ENCODE measurements at regions not wholly inside any gene's neighbourhood (a gene's known extent, or its start where the extent isn't known, plus 50 kb on each side); places are given as distances from the start of the nearest gene placed in this dataset.
"Not testable (repeated sequence)": the region's sequence is repeated elsewhere in the genome, so short reads cannot be mapped to it uniquely, and the experiment has no call there.

DNA sequence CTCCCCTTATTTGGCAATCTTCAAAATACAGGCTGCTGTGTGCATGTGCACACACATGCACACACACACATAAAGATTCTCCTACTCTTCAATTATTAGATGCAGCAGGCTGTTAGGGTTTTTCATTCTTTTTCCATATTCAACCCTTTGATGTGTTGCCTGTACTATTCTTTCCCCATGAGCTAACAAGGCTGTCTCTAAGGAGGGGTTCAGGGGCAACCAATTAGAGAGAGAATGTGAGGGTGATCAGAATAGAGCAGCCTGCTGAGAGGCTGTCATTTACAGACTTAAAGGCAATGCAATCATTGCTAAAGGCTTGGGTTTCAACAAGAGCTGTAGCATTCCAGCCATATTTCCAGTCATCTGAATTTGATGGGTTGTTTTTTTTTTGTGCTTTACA lies 467.4 kb upstream of the ID4 start:
- DNase-seq (ENCODE audit: low spot score) (no peak), FAIRE-seq (no peak)

DNA sequence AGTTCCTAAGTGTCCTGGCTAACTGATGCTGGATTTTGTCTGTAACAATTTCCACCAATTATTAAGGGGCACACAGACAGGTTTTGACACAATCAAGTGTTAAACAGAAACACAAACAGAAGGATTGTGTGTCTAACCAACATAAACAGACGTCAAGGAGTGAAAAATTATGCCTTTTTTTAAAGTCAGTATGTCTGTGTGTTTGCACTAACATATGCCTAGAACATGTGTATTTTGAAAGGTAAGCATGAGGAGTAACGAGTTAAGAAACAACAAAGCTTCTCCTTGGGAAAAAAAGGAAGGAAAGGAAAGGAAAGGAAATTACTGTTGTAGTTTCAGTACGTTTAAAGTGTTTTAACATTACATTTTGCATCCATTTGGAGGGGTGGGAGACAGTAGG lies 466.3 kb upstream of the ID4 start:
- DNase-seq (ENCODE audit: low spot score) (no peak), FAIRE-seq (no peak)

DNA sequence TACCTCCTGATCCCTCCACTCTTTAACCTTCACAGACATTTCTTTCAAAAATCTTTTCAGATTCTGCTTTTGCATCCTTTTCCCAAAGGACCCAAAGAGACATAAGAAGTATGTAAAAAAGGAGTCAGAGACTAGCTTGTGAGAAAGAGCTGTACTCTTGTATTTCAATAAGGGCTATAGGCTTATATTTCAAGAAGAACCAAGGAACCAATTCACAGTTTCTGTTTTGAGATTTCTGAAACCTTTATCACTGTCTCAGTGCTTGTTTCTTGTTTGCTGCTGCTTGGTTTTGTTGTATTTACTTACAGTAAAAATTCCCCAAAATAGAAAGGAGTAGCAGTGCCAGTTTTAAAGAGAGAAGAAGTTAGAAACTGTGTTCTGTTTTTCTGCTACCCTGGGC lies 461.6 kb upstream of the ID4 start:
- FAIRE-seq (no peak), DNase-seq (ENCODE audit: low spot score) (no peak)

DNA sequence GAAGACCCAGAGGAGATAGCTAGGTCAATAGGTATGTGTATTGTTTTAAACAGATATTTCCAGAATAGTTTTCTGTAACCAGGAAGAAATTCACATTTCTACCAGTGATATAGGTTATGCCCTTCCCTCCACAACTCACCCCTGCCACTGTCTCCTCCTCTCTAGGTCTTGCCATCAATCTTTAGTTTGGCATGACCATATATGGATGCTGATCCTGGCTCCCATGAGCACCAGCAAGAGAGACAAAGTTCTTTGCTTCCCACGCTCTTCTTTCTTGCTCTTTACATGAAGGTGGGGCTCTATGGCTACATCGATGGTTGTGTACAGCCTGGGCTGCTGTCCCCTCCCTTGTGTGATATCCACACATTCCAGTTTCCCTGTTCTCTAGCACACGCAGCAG lies 459.4 kb upstream of the ID4 start:
- no peak for FAIRE-seq
- DNase-seq (ENCODE audit: low spot score) = no peak

DNA sequence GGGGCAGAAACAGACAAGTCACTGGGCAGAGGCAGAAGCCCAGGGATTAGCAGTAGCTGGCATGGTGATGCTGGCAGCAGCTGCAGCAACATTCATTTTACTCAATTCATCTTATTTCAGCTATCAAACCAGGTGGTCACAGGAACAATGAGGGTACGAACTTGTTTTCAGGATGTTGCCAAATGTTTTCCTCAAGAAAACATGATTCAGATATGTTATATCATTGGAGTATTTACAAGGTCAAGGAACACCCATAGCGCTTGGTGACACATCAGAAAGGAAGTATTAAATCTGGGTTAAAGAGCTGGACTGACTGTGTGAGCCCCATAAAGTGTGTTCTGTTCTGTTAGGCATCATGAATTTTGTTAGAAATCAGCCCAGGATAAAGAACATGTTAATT lies 456.9 kb upstream of the ID4 start:
- no peak for FAIRE-seq

DNA sequence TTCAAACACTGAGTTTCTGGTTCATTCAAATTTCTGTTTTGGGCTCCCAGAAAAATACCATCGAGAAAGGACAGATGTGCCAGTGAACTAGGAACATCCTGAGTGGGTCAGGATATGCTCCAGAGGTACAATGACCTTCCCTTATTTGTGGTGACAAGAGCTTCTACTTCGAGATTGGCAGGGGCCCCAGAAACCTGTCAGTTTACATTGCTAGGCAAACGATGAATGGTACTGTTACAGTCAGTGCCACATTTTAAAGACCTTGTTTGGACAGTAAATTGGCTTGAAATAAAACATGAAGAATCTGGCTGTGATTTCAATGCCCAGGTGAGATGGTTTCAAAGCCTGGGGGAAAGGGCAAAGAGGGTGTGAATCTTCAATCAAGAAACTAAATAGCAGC lies 454.5 kb upstream of the ID4 start:
- FAIRE-seq (no peak), DNase-seq (ENCODE audit: low spot score) (no peak)

More for the DNA sequence above, 456.9 kb upstream of the ID4 start:
- DNase-seq (ENCODE audit: low spot score) = no peak

DNA sequence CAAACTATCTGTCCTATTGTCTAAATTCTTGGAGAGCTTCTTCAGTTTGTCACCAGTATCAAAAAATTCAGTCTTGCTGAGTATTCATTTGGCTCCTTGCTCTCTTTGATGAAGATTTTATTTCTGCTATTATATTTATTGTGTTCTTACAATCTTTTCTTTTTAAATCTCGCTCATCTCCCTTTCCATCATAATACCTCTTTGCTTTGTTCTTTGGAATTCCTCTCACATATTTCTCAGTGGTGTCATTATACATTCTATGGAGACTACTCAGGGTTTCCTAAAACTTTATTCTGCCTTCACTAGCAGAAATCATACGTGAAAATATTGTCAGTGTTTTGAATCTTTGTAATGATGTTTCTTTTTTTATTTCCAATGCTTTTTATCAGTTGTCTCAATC lies 445.2 kb upstream of the ID4 start:
- DNase-seq (ENCODE audit: low spot score) = no peak
- no peak for FAIRE-seq

DNA sequence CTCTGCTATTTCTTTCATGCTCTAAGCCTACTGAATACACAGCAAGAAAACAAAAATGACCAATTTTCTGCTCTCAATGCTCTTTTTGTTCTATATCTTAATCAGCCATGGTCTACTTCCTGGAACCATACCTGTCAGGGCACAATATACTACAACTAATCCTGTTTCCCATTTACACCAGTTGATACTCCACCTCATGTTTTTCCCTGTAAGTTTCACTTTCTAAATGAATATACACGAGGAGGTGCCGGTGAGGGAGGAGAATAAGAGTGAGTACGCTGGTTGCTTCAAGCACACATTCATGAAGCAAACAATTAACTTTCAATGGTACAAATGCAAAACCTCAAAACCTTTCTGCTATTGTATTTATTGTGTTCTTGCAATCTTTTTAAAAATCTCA lies 443.1 kb upstream of the ID4 start:
- FAIRE-seq (no peak), DNase-seq (ENCODE audit: low spot score) (no peak)

DNA sequence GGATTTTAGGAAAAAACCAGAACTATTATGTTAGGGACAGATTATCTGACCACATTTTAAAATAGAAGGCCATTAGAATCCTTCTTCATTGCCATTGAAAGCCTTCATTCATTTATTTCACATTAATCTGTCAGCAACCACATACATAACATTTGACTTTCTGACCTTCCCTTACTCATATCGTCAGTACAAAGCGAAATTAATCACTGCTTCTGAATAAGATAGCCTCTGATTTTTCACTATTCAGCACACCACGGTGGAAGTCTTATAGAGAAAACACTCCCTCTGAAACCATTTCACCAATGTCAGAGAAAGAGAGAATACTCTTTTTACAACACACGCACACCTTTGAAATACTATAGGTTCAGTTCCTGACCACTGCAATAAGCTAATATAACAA lies 442.5 kb upstream of the ID4 start:
- DNase-seq (ENCODE audit: low spot score) (no peak), FAIRE-seq (no peak)

DNA sequence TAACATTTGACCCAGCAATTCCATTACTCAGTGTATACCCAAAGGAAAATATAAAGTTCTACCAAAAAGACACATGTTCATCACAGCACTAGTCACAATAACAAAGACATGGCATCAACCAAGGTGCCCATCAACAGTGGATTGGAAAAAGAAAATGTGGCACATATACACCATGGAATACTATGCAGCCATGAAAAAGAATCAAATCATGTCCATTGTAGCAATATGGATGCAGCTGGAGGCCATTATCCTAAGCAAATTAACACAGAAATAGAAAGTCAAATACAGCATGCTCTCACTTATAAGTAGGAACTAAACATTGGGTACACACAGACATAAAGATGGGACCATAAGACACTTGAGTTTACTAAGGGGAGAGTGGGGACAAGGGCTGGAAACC lies 441.9 kb upstream of the ID4 start:
- DNase-seq (ENCODE audit: low spot score) = no peak
- no peak for FAIRE-seq

DNA sequence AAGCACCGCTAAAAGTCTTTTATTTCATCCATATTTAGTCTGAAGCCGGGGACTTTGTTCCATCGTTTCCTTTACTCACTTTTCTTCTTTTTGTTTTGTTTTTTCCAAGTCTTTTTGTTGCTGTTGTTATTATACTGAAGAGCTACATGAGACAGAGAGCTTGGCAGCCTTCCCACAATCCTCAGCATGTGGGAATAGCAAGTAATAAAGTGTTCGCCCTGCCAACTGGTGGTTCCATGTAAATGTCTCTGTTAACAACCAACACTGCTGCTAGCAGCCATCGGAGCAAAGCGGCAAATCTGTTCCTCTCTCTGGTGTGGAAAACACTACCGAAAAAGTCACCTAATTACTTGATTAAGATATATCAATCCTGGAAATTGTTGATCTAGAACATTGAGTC lies 437.8 kb upstream of the ID4 start:
- DNase-seq (ENCODE audit: low spot score) (no peak), FAIRE-seq (no peak)

DNA sequence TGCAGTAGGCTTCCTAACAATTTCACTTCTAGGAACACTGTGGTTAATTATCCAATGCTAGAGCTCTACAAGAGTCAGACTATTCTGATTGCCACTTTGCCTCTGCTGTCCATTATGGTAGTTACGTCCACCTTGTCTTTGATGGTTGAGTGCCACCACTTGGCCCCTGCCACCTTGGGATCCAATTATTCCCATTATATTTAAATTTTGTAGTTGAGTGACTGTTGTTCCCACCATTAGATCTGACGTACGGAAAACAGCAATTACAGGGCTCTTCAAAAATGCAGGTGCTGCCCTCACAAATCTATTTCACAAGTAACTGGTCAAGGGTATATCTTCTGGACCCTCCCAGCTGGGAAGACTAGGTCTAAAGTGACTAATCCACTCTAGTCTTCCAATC lies 432.3 kb upstream of the ID4 start:
- not testable (repeated sequence) for FAIRE-seq; DNase-seq (ENCODE audit: low spot score)

DNA sequence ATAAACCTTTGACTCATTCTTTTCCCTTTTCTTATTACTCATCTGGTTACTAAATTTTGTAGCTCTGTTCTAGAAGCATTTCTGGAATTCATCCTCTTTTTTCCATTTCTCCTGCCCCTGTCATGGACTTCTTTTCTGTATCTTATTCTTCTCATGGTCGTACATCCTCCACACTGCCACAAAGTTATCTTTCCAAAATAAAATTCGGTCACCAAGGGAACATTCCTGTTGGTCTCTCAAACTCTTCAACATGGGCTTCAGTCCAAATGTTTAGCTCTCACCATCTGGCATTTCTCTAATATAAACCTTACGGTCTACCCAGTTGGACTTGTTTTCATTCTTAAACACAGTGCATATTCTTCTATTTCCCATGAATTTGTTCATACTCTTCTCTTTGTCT lies 428.8 kb upstream of the ID4 start:
- DNase-seq (ENCODE audit: low spot score) = no peak
- no peak for FAIRE-seq

DNA sequence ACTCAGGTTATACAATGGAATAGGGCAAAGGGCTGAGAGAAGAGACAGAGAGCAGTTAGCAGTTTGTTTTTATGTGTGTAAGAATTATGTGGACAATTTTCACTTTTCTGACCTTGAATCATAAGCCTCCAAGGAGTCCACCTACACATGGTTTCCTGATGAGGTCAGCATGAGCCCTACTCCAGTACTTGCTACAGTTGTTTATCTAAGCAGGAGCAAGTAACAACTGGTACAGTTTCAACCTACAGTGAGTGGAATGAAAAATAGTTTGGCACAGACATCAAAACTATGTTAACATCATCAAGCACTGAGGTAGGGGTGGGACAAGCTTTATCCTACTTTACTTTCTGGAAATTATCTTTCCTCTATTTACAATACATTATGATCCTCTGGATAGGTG lies 426.7 kb upstream of the ID4 start:
- FAIRE-seq (no peak), DNase-seq (ENCODE audit: low spot score) (peak; percentile 64)

DNA sequence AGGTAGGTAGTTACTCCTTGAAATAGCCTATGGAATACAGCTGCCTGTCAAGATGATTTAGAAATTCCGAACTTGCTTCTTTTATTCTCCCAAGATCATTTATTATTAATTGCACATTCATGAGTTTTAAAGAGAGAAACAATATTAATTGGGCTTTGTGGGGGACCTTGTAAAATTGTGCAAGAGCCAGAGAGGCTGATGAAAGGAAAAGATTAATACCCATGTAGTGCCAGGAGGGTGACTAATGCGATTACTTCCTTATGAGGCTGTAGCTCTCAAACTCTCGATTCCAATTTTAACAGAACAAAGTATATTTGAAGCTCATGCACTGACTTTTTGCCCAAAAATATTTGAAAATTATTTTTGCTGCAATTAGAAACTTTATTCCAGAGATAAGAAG lies 423.8 kb upstream of the ID4 start:
- no peak for DNase-seq (ENCODE audit: low spot score)

DNA sequence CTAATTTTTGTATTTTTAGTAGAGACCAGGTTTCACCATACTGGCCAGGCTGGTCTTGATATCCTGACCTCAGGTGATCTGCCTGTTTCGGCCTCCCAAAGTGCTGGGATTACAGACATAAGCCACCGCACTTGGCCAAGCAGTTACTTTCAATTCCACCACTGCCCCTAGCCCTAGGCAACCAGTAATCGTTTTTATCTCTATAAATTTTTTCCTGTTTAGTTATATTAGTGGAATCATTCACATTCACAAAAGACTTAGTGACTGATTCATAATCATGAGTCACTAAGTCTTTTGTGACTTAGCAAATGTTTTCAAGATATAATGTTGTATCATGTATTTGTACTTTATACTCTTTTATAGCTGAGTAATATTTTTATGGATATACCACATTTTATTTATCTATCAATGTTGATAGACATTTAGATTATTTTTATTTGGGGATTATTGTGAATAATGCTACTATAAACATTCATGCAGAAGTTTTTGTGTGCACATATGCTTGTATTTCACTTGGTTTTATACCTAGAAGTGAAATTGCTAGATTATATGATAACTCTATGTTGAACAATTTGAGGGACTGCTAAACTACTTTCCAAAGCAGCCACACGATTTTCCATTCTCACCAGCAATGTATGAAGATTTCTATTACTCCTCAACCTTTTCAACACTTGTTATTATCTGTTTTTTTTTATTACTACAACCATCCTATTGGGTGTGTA lies 421.4 kb upstream of the ID4 start:
- DNase-seq (ENCODE audit: low spot score) (peak; percentile 70), FAIRE-seq (peak; percentile 86)

More for the DNA sequence above, 423.8 kb upstream of the ID4 start:
- FAIRE-seq = no peak

DNA sequence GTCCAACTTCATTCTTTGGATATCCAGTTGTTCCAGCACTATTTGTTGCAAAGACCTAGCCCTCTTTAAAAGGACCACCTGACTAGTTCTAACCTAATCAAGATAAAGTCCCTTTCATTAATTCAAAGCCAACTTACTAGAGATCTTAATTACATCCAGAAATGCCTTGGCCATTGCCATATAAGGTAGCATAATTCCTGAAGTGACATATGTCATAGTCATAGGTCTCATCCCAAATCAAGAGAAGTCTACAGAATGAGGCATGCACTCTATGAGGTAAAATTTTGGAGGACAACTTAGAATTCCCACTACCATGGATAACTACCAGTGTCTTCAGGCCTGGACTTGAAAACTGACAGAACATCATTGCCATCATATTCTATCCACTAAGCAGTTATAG lies 420.4 kb upstream of the ID4 start:
- FAIRE-seq (no peak), DNase-seq (ENCODE audit: low spot score) (no peak)

DNA sequence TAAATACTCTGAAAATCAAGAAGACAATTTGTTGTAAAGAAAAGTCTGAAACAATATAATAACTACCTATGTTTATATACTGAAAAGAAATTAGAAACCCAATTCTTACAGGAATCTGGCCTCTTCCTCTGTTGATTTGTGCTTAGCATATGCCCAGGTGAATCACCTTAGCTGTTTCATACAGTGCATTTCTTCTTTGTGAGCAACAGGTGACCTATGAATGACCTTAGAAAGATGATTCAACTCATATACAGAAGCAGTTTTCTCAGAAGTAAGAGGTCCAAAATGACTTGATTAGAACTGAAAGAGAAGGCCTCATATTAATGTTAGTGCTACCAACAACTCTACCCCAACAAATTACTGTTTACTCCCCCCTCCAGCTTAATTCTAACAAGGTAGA lies 419.5 kb upstream of the ID4 start:
- peak; percentile 78 for FAIRE-seq
- DNase-seq (ENCODE audit: low spot score) = peak; percentile 68

DNA sequence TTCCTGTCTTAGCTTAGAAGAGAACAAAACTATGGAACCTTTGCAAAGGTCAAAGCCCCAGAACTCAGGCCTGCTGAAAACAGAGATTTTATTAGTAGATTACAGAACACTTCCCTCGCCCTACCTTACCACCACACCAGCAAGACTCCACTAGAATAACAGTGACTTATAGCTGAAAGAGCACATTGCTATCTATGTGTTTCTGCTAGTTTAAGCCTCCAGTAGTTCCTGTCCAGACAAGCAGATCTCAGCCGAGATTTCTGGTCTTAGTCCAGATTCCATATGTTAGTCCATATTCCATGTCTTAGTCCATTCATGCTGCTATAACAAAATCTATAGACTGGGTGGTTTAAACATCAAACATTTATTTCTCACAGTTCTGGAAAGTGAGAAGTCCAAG lies 412.3 kb upstream of the ID4 start:
- FAIRE-seq (no peak), DNase-seq (ENCODE audit: low spot score) (no peak)

DNA sequence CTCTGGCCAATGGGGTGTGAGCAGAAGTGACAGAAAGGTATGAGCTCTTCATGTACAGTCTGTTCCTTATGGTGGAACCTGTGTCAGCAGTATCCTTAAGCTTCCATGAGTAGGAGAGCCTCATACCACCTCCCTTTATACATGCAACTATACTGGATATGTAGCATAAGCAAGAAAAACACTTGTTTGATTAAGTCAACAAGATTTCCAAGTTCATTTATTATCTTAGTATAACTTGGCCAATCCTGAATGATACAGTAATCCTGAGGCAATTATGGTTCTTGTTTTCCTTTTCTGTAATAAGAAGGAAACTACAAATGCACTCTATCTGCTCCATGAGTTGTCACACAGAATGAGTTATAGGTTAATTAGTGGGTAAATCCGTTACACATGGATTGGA lies 409.6 kb upstream of the ID4 start:
- no peak for DNase-seq (ENCODE audit: low spot score)
- no peak for FAIRE-seq

DNA sequence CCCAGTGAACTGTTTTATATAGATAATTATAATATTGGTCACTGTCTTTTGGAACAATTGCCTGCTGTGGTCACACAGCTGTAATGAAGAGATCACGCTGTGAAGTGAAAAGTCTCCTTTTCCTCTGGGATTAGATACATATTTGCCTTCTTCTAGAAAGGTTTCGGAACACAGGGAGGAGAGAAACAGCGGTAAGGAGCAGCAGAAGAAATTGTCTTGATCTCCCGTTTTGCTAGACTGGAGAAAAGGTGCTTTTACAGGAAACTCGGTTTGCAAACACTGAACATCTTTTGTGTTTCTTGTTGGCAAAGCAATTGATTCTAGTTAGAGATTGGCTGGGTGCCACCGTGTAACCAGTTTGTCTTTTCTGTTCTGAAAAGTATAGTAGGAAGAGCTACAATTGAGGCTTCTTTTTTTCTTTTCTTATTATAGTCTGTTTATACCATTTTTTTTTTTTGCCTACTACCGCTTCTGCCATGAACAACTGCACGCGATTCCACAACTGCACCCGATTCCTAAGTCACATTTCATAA lies 404.1 kb upstream of the ID4 start:
- DNase-seq (ENCODE audit: low spot score) = no peak
- FAIRE-seq = no peak

DNA sequence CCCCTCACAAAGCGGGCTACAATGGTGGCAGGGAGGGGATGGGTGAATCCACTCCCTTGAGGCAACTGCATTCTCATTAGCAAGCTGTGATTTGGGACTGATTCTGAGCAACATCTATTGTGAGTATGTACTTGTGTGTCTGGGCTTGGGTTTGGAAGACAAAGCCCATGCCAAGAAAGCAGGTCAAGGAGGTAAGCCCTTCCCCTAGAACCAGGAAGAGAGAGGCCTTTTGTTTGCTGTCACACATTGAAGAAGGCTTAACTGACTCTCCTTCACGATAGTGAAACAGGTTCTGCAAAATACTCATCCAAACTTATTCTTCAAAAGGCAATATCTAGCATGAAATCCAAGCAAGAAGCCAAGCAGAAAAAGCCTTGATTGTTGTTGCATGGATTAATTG lies 403.1 kb upstream of the ID4 start:
- no peak for FAIRE-seq
- no peak for DNase-seq (ENCODE audit: low spot score)

DNA sequence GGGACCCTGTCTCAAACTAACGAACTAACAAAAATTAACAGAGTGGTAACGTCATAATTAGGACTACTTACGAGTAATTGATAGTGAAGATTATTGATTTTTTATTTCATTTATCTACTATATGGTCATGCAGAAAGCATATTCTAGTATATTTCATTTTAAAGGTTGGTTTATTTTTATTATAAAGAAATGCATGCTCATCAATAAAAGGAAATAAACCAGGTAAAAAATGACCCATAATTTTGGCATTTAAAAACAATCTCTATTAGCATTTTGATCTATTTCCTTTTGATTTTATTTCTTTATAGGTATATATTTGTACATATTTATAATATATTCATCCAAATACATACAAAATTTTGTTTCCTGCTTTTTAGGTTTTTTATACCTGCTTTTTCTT lies 401.4 kb upstream of the ID4 start:
- FAIRE-seq (no peak), DNase-seq (ENCODE audit: low spot score) (no peak)
